ENCODE measurements at regions not wholly inside any gene's neighbourhood (a gene's known extent, or its start where the extent isn't known, plus 50 kb on each side); places are given as distances from the start of the nearest gene placed in this dataset.
"Not testable (repeated sequence)": the region's sequence is repeated elsewhere in the genome, so short reads cannot be mapped to it uniquely, and the experiment has no call there.

DNA sequence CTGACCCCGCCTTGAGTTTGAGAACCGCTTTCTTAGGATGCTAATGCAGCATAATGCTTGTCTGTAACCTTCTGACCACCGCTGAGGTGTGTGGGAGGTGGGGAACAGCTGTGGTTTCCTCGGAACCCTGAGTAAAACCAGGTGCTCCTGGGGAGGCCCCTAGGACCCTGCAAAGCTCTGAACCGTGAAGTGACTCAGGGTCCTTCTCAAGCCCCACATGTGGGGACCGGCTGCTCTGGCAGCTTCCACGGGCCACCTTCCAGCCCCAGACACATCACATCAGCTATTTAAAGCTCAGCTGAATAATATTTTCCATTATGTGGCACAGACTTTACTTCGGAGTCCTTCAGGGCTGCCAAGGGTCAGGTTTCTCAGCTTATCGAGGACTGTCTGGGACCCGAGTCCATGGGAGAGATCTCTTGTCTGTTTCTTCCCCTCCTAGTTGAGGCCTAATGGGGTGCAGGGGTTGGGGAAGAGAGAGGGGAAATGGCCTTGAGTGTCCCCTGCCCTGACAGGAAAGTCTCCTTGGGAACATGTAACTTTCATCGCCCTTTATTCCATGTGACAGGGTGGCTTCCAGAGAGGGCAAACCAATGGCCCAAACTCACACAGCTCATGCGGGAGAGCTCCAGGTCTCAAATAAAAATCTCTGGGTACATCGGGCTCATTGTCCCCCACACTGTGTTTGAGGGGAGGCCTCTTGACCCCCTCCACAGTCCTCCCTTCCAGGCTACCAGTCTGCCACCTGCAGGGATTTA lies 186.1 kb upstream of the SLC24A3 start:
- DNase-seq (ENCODE audit: low read depth in 2 of 2) = no peak

DNA sequence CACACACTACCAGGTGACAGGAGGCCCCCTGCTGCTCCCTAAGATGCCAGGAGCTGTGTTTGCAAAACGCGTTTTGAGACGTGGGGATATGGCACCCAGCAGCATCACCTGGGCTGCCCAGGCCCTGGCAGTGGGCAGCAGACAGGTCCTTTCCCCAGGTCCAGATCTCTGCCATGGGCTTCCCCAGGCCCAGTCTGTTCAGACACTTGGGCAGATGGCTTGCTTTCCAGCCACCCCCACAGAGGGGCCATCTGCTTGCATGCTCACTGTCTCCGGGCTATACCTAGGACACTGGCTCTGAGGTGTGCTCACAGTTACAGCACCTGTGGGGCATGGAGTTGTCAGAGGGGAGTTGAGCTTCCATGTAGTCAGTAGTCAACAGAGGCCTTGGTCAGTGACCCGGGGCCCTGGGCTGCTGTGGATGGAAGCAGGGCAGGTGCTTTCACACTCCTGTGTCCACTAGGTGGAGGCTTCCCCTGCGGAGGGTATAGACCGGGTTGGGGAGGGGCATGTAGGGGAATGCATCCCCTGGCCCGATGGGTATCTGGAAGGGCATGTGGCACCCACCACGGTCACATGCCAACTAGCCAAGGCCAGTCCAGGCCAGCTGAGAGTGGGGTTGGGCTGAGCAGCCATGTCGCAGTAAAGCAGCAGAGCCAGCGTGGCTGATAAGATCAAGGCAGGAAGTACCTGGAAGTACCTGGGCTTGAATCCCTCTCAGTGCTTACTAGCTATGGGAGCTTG lies 185.4 kb upstream of the SLC24A3 start:
- no peak for DNase-seq (ENCODE audit: low read depth in 2 of 2)

DNA sequence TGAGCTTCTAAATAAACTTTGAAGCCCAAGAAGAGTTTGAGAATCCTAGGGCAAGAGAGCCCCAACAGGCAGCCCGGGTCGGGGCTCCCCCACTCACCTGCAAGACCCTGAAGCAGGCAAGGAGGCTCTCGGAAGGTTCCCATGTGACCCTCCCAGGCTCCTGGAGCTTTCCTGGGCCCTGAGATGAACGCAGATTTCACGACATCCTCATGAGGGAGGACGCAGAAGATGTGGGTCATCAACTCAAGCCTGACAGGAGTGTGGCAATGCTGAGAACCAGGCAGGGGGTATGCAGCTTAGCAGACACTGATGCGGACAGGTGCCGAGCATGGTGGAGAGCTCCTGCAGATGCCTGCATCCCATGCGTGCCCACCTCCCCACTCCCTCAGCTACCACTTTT lies 184.5 kb upstream of the SLC24A3 start:
- DNase-seq (ENCODE audit: low read depth in 2 of 2) = no peak

- no peak for DNase-seq (ENCODE audit: low read depth in 2 of 2)
These were observed 170.7 kb upstream of the SLC24A3 start for GRCh38 chr20:19041787-19042186.

- DNase-seq (ENCODE audit: low read depth in 2 of 2) = no peak
These were observed 167.1 kb upstream of the SLC24A3 start for GRCh38 chr20:19045371-19045770.

- DNase-seq (ENCODE audit: low read depth in 2 of 2) = no peak
These were observed 165.1 kb upstream of the SLC24A3 start for GRCh38 chr20:19047040-19047950.

GRCh38 chr20:19047951-19048296 lies 164.5 kb upstream of the SLC24A3 start:
- no peak for DNase-seq (ENCODE audit: low read depth in 2 of 2)

GRCh38 chr20:19048995-19049501 lies 163.4 kb upstream of the SLC24A3 start:
- no peak for DNase-seq (ENCODE audit: low read depth in 2 of 2)

- DNase-seq (ENCODE audit: low read depth in 2 of 2) = no peak
These were observed 162.9 kb upstream of the SLC24A3 start for GRCh38 chr20:19049514-19049913.

DNA sequence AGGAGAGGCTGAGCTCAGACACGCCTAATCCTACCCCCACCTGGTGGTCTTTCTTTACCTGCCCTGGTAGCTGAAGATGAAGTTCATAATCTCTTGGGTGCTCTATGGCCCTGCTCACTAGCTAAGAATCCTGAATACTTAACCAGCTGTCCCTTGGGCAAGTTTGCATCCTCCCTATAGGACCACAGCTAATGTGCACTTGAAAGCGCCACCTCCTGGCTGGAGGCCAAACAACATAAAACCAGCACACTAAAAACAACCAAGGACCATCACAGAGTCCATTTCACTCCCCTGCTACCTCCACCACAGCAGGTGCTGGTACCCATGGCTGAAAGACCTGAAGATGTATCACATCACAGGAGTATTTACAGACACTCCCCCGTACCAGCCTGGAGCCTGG lies 155.5 kb upstream of the SLC24A3 start:
- peak in 1 of 2 donors; percentile 12 for DNase-seq (ENCODE audit: low read depth in 2 of 2)

DNA sequence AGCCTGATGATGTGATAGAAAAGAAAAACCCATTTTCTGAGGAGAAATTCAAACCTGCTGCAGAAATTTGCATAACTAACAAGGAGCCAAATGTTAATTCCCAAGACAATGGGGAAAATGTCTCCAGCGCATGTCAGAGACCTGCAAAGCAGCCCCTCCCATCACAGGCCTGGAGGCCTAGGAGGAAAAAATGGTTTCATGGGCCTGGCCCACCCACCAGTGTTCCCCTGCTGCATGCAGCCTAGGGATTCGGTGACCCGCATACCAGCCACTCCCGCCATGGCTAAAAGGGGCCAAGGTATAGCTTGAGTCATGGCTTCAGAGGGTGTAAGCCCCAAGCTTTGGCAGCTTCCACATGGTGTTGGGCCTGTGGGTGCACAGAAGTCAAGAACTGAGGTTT lies 147.7 kb upstream of the SLC24A3 start:
- DNase-seq (ENCODE audit: low read depth in 2 of 2) = not testable (repeated sequence)

DNA sequence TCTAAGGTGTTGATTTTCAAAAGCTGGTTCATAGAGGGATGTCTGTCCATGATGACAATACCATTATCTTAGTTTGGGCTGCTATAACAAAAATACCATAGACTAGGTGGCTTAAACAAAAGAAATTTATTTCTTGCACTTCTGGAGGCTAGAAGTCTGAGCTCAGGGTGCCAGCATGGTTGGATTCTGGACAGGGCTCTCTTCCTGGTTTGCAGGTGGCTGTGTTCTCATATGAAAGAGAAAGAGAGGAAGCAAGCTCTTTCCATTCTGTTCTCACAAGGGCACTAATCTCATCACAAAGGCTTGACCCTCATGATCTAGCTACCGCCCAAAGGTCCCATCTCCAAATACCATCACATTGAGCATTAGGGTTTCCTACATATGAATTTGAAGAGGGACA lies 144.5 kb upstream of the SLC24A3 start:
- no peak for DNase-seq (ENCODE audit: low read depth in 2 of 2)

DNA sequence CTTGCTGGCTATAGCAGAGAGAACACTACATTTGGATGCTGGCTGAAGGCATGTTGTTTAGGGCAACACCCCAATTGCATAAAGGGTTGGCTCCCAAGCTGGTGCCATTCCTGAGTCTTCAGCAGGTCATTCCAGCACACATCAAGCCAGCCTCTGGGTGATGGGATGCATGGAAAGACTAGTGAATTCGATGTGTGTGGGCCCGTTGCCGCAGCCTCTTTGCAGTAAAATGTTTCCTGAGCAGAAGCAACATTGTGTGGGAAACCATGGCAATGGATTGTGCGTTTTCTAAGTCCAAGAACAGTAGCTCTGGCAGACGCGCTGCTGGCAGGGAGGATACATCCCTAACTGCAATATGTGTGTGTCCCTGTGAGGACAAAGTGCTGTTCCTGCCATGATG lies 142.4 kb upstream of the SLC24A3 start:
- no peak for DNase-seq (ENCODE audit: low read depth in 2 of 2)

- DNase-seq (ENCODE audit: low read depth in 2 of 2) = no peak
These were observed 141.6 kb upstream of the SLC24A3 start for GRCh38 chr20:19070681-19071445.

DNA sequence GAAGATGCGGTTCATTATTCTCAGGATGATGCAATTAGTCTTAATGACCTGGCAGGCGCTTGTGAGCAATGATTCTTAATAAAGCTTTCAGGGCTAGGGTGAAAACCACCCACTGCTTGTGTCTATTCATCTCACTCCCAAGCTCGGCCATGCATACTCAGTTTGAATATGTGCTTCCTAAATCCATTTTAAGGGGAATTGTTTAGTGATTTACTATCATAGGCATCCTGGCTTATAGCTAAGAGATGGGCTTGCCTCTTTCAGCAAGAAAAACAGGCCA lies 141.1 kb upstream of the SLC24A3 start:
- no peak for DNase-seq (ENCODE audit: low read depth in 2 of 2)

DNA sequence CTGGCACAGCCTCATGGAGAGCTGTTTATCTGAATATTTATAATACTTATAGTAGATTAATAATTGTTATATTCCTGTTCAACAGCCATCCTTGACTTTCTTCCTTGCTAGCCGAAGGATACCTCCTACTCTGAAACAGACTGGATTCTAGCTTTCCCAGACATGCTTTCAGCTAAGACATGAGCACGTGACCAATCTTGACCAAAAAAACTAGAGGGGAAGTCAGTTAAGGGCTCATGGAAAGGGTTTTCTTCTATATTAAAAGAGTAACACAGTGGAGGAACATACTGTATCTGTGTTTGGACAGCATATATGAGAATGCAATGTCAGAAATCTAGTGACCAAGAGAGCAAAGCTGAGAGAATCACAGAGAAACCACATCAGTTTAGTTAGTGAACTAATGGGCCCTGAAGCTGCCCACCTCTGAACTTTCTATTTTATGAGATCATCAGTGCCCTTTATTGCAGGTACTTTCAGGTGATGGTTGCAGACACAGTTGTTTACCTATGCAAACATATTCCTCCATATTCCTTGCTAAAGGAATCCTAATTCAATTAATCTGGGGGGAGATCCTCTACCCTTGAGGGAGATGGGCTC lies 140.4 kb upstream of the SLC24A3 start:
- DNase-seq (ENCODE audit: low read depth in 2 of 2) = no peak

GRCh38 chr20:19072988-19073387 lies 139.5 kb upstream of the SLC24A3 start:
- no peak for DNase-seq (ENCODE audit: low read depth in 2 of 2)

DNA sequence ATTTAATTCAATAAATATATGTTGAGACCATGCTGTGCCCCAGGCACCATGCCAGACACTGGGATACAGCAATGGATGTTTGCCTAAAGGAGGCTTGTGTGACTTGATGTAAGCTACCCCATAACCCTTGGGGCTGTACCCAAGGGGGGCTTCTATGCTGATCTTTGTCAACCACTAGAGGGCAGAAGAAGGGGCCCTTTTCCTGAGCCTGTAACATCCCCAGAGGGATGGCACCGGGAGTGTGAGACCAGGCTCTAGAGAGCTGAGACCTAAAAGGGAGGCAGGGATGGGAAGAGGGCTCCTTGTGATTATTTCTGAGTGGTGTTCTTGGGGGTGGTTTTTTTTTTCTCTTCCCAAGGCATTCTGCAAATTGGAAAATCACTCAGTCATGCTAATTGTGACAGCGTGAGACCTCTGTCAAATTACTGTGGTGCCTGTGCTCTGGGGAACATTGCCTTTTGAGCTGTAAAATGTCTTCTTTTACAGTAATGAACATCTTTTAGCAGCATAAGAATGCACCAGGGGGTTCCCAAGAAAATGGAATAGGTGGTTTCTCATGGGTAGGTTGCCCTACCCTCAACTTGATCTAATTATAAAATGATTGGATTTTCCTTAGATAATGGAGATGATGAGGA lies 138.7 kb upstream of the SLC24A3 start:
- DNase-seq (ENCODE audit: low read depth in 2 of 2) = no peak

GRCh38 chr20:19074356-19074755 lies 138.1 kb upstream of the SLC24A3 start:
- DNase-seq (ENCODE audit: low read depth in 2 of 2) = no peak

DNA sequence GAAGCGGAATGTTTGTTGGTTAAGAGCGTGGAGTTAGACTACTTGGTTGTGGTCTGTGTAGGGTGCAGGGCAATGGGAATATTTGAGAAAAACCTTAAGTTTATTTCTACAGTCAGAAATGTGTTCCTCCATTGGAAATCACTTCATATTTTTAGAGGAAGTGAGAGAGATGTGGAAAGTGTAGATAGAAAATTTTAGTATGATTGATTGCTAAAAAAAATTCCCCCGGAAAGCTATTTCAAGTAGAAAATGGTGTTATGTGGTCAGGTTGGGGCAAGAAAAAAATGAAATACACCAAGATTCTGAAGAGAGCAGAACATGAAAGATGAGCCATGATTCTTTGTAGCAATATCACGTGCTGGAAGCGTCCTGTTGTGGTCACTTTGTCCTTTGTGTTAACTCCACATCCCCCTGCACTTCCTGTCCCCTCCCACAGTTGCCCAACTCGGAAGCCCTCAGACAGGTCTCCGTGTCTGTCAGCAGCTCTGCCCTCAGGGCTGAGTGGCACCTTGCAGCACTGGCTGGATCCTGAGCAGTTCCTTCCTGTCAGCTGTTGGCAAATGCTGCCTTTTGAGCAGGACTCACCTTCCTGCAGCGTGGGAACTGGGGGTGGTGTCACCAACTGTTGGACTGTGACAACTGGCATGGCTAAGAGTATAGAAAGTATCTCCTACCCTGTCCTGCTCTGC lies 137.5 kb upstream of the SLC24A3 start:
- no peak for DNase-seq (ENCODE audit: low read depth in 2 of 2)
